Left ventricle myocardium inferior (tissue), 1 donor: ENCODE measurements at regions not wholly inside any gene's neighbourhood (a gene's known extent, or its start where the extent isn't known, plus 50 kb on each side); places are given as distances from the start of the nearest gene placed in this dataset.

Source experiments
- DNase-seq: peaks from one replicate; pipeline ENCODE4 v3.0.0-alpha.2; 2020
- H3K27ac ChIP-seq: fragments of 200-600 bp; replicated peaks from 2 replicates; pipeline ENCODE4 v1.8.0; 2021
- H3K27me3 ChIP-seq: fragments of 200-600 bp; 2 replicates; pipeline ENCODE4 v1.8.0; 2021; ENCODE audit warnings: low read depth
- H3K36me3 ChIP-seq: fragments of 200-600 bp; 2 replicates; pipeline ENCODE4 v1.8.0; 2021
- H3K4me1 ChIP-seq: fragments of 200-600 bp; 2 replicates; pipeline ENCODE4 v1.8.0; 2021
- H3K4me3 ChIP-seq: fragments of 200-600 bp; 2 replicates; pipeline ENCODE4 v1.8.0; 2021; ENCODE audit warnings: mild to moderate bottlenecking, moderate library complexity
- H3K9me3 ChIP-seq: fragments of 200-600 bp; replicated peaks from 2 replicates; pipeline ENCODE4 v1.8.0; 2021
- intact Hi-C: fragments of 100-400 bp; cut with micrococcal nuclease; formaldehyde crosslinking; loops from one replicate; pipeline ENCODE4 v1.11.0; 2022
- TF ChIP-seq, protein P1 (sequence below): fragments of 200-600 bp; IDR thresholded peaks from 2 replicates; pipeline ENCODE4 v1.8.0; 2021; ENCODE audit warnings: antibody characterized with exemption, mild to moderate bottlenecking, borderline replicate concordance
- donor health status: DM: no; HTN: yes; CAD: no; lungs with severe emphysema.

DNA sequence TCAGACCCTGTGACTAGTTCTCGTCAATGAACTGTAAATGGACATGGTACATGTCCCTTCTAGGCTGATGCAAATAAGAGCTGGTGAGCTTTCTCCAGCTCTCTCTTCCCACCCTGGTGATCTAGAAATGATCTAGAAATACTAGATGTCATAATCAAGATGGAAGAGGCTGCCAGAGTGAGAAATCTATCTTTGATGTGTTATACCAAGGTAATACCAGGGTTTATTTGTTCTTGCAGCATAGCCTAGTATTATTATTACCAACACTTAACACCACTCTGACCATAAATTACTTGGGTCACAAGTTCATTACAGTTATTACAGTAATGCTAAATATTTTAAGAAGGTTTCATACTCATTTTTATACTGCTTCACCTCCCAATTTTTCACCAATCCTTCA, 138.4 kb upstream of the LMCD1 start:
- Histone ChIP-seq H3K4me1 (no peaks in the 10 kb centered on the region), H3K9me3 (no peaks in the 10 kb centered on the region), H3K27ac (no peak overlapping the region), H3K36me3 (no peaks in the 10 kb centered on the region), H3K4me3 (no peak overlapping the region), H3K27me3 (no peaks in the 10 kb centered on the region)
- intact Hi-C loops: no loop called here
- no peak for DNase-seq
- TF ChIP-seq, protein P1, sequence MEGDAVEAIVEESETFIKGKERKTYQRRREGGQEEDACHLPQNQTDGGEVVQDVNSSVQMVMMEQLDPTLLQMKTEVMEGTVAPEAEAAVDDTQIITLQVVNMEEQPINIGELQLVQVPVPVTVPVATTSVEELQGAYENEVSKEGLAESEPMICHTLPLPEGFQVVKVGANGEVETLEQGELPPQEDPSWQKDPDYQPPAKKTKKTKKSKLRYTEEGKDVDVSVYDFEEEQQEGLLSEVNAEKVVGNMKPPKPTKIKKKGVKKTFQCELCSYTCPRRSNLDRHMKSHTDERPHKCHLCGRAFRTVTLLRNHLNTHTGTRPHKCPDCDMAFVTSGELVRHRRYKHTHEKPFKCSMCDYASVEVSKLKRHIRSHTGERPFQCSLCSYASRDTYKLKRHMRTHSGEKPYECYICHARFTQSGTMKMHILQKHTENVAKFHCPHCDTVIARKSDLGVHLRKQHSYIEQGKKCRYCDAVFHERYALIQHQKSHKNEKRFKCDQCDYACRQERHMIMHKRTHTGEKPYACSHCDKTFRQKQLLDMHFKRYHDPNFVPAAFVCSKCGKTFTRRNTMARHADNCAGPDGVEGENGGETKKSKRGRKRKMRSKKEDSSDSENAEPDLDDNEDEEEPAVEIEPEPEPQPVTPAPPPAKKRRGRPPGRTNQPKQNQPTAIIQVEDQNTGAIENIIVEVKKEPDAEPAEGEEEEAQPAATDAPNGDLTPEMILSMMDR: no peak

DNA sequence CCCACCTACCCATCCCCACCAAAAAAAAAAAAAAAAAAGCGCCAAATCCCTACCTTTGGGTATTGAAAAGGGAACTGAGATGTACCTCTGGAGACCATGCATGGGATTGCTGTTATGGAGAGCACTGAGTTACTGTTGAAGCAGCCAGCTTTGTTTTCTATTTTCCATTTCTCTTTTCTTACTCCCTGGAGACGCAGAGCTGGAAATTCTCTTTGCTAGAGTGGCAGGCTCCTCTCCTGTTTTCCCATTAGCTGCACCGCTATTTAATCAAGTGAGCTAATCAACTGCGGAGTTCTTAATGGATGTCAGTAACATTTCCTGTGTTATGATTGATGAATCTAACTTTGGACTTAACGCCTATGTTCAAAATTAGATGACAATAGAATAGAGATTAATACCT, 136.1 kb upstream of the LMCD1 start:
- Histone ChIP-seq H3K27ac (no peak overlapping the region), H3K9me3 (no peaks in the 10 kb centered on the region), H3K36me3 (no peaks in the 10 kb centered on the region), H3K4me3 (no peak overlapping the region), H3K4me1 (no peaks in the 10 kb centered on the region), H3K27me3 (no peaks in the 10 kb centered on the region)
- no peak for DNase-seq
- intact Hi-C loops: no loop called here
- TF ChIP-seq, protein P1: no peak

DNA sequence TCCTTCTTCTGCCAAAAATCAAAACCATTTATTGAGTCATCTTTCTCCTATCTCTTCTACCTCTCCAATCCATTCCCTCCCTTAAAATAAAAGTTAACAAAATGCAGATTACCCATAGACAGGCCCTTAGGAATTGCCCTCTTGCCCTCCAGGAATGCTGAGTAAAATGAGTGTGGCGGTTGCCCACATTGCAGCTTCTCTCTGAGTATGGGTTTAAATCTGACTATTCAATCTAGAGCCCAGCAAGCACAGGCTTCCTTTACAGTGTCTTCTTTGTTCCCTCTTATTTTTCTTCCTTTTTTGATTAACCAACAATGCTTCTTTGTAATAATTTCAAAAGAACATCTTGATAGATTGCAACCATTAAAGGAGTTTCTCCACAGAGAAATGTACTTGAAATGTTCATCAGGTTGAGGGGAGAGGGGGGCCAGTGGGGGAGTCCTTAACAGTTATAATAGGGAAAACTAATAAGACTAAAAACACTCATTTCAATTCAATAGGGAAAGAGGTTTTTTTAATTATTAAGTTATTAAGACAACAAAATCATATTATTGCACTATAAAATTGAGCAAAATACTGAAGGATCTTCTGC, 135.3 kb upstream of the LMCD1 start:
- Histone ChIP-seq H3K36me3 (no peaks in the 10 kb centered on the region), H3K9me3 (no peaks in the 10 kb centered on the region), H3K27ac (no peak overlapping the region), H3K4me3 (no peak overlapping the region), H3K27me3 (no peaks in the 10 kb centered on the region), H3K4me1 (peaks cover 5% of the 10 kb centered on the region)
- TF ChIP-seq, protein P1: no peak
- intact Hi-C loops: no loop called here
- DNase-seq: no peak

DNA sequence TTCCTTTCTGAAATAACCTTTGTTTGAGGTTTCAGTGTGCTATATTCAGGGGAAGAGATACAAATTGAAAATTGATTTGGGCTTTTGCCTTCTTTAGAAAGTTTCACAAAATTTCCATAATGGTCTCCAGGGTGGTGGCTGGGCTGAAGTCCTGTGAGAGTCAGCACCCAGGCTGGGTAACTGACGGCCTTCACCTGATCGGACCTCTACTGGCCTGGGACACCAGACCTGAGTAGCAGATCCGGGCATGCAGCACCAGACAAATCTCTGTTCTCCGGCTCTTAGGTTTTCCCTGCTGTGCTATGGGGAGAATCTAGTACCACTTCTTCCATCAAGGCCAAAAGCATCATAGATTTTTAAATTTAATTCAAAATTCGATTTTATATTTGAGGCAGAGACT, 133.0 kb upstream of the LMCD1 start:
- Histone ChIP-seq H3K27ac (no peak overlapping the region), H3K36me3 (no peaks in the 10 kb centered on the region), H3K27me3 (no peaks in the 10 kb centered on the region), H3K4me1 (peaks cover 18% of the 10 kb centered on the region), H3K4me3 (no peak overlapping the region), H3K9me3 (no peaks in the 10 kb centered on the region)
- TF ChIP-seq, protein P1: no peak
- intact Hi-C loops: no loop called here
- no peak for DNase-seq

DNA sequence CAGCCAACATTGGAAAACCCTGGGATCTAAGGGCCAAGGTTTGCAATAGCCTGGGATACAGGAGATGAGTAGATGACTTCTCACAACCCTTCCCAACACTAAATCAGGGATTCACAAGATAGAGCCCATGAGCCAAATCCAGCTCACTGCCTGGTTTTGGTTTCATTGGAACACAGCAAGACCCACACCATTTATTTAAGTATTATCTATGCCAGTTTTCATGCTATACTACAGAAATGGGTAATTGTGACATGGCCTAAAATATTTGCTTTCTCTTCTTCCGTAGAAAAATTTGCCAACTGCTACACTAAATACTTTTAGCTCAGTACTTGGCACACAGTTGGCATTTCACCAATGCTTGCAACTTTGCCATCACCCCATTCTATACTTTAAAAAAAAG, 132.0 kb upstream of the LMCD1 start:
- peaks cover 5% of the 10 kb centered on the region for H3K9me3 ChIP-seq
- DNase-seq: no peak
- TF ChIP-seq, protein P1: no peak
- H3K27ac ChIP-seq: no peak overlapping the region
- no peaks in the 10 kb centered on the region for H3K27me3 ChIP-seq
- no peaks in the 10 kb centered on the region for H3K36me3 ChIP-seq
- H3K4me3 ChIP-seq: no peak overlapping the region
- intact Hi-C loops: no loop called here
- peaks cover 18% of the 10 kb centered on the region for H3K4me1 ChIP-seq
